ENCODE measurements at regions not wholly inside any gene's neighbourhood (a gene's known extent, or its start where the extent isn't known, plus 50 kb on each side); places are given as distances from the start of the nearest gene placed in this dataset.
A peak's percentile ranks its signal among the peaks of the same experiment; 100 is the strongest.

- no peak overlapping the region for H3K4me3 ChIP-seq
- no peaks in the 10 kb centered on the region for H3K36me3 ChIP-seq
- H3K27me3 ChIP-seq, result no peaks in the 10 kb centered on the region
- H3K4me1 ChIP-seq, result 0 out of 2 replicates have a peak, but pooled peaks cover 5% of the 10 kb centered on the region
- H3K9me3 ChIP-seq (replicated peaks), result no peaks in the 10 kb centered on the region
- peak; percentile 30 to 60 for DNase-seq
- no peak overlapping the region for H3K27ac ChIP-seq
Observed at GRCh38 chr11:116473206-116473769, 299.5 kb downstream of the BUD13 start.

GRCh38 chr11:116472651-116473050 lies 300.1 kb downstream of the BUD13 start:
- DNase-seq, result no peak
- Histone ChIP-seq H3K27me3 (no peaks in the 10 kb centered on the region), H3K9me3 (replicated peaks) (no peaks in the 10 kb centered on the region), H3K36me3 (no peaks in the 10 kb centered on the region), H3K4me3 (no peak overlapping the region), H3K4me1 (0 out of 2 replicates have a peak, but pooled peaks cover 5% of the 10 kb centered on the region), H3K27ac (0 out of 2 replicates have a peak overlapping the region, but pooled peaks have one; percentile 2)

- H3K9me3 ChIP-seq (replicated peaks), result no peaks in the 10 kb centered on the region
- H3K4me3 ChIP-seq, result no peak overlapping the region
- H3K4me1 ChIP-seq, result 0 out of 2 replicates have a peak, but pooled peaks cover 5% of the 10 kb centered on the region
- H3K27me3 ChIP-seq, result no peaks in the 10 kb centered on the region
- no peaks in the 10 kb centered on the region for H3K36me3 ChIP-seq
- no peak for DNase-seq
- H3K27ac ChIP-seq, result no peak overlapping the region
Observed at GRCh38 chr11:116471608-116472256, 301.1 kb downstream of the BUD13 start.

- Histone ChIP-seq H3K9me3 (replicated peaks) (no peaks in the 10 kb centered on the region), H3K27ac (no peak overlapping the region), H3K4me3 (no peak overlapping the region), H3K4me1 (0 out of 2 replicates have a peak, but pooled peaks cover 5% of the 10 kb centered on the region), H3K36me3 (no peaks in the 10 kb centered on the region), H3K27me3 (no peaks in the 10 kb centered on the region)
- no peak for DNase-seq
Observed at GRCh38 chr11:116468699-116469098, 304.1 kb downstream of the BUD13 start.

GRCh38 chr11:116467823-116468222 lies 305.0 kb downstream of the BUD13 start:
- DNase-seq, result no peak
- no peak overlapping the region for H3K27ac ChIP-seq
- H3K9me3 ChIP-seq (replicated peaks), result no peaks in the 10 kb centered on the region
- 0 out of 2 replicates have a peak, but pooled peaks cover 3% of the 10 kb centered on the region for H3K4me1 ChIP-seq
- H3K4me3 ChIP-seq, result no peak overlapping the region
- H3K27me3 ChIP-seq, result no peaks in the 10 kb centered on the region
- H3K36me3 ChIP-seq, result no peaks in the 10 kb centered on the region

- DNase-seq, result no peak
- H3K36me3 ChIP-seq, result no peaks in the 10 kb centered on the region
- no peaks in the 10 kb centered on the region for H3K9me3 ChIP-seq (replicated peaks)
- H3K27me3 ChIP-seq, result no peaks in the 10 kb centered on the region
- no peak overlapping the region for H3K4me3 ChIP-seq
- H3K4me1 ChIP-seq, result 0 out of 2 replicates have a peak, but pooled peaks cover 3% of the 10 kb centered on the region
- H3K27ac ChIP-seq, result no peak overlapping the region
Observed at GRCh38 chr11:116466801-116467200, 306.0 kb downstream of the BUD13 start.

GRCh38 chr11:116466191-116466590 lies 306.6 kb downstream of the BUD13 start:
- H3K9me3 ChIP-seq (replicated peaks), result no peaks in the 10 kb centered on the region
- no peak overlapping the region for H3K4me3 ChIP-seq
- DNase-seq, result no peak
- no peak overlapping the region for H3K27ac ChIP-seq
- H3K36me3 ChIP-seq, result no peaks in the 10 kb centered on the region
- H3K27me3 ChIP-seq, result no peaks in the 10 kb centered on the region
- H3K4me1 ChIP-seq, result 0 out of 2 replicates have a peak, but pooled peaks cover under 1% of the 10 kb centered on the region

GRCh38 chr11:116465056-116465455 lies 307.7 kb downstream of the BUD13 start:
- Histone ChIP-seq H3K27ac (no peak overlapping the region), H3K4me3 (no peak overlapping the region), H3K9me3 (replicated peaks) (no peaks in the 10 kb centered on the region), H3K4me1 (no peaks in the 10 kb centered on the region), H3K36me3 (no peaks in the 10 kb centered on the region), H3K27me3 (no peaks in the 10 kb centered on the region)
- DNase-seq, result no peak

- H3K27ac ChIP-seq, result no peak overlapping the region
- no peak overlapping the region for H3K4me3 ChIP-seq
- no peaks in the 10 kb centered on the region for H3K27me3 ChIP-seq
- DNase-seq, result peak; percentile 6 to 8
- no peaks in the 10 kb centered on the region for H3K36me3 ChIP-seq
- no peaks in the 10 kb centered on the region for H3K9me3 ChIP-seq (replicated peaks)
- no peaks in the 10 kb centered on the region for H3K4me1 ChIP-seq
Observed at GRCh38 chr11:116461789-116462188, 311.0 kb downstream of the BUD13 start.

- no peak overlapping the region for H3K4me3 ChIP-seq
- no peaks in the 10 kb centered on the region for H3K4me1 ChIP-seq
- H3K36me3 ChIP-seq, result no peaks in the 10 kb centered on the region
- no peak overlapping the region for H3K27ac ChIP-seq
- H3K9me3 ChIP-seq (replicated peaks), result no peaks in the 10 kb centered on the region
- H3K27me3 ChIP-seq, result no peaks in the 10 kb centered on the region
- no peak for DNase-seq
Observed at GRCh38 chr11:116460156-116460920, 312.4 kb downstream of the BUD13 start.

- Histone ChIP-seq H3K9me3 (replicated peaks) (no peaks in the 10 kb centered on the region), H3K4me1 (no peaks in the 10 kb centered on the region), H3K27me3 (no peaks in the 10 kb centered on the region), H3K4me3 (no peak overlapping the region), H3K27ac (no peak overlapping the region), H3K36me3 (no peaks in the 10 kb centered on the region)
- no peak for DNase-seq
Observed at GRCh38 chr11:116459185-116460045, 313.4 kb downstream of the BUD13 start.

GRCh38 chr11:116458546-116458945 lies 314.2 kb downstream of the BUD13 start:
- DNase-seq, result no peak
- Histone ChIP-seq H3K9me3 (replicated peaks) (no peaks in the 10 kb centered on the region), H3K27ac (no peak overlapping the region), H3K36me3 (no peaks in the 10 kb centered on the region), H3K4me3 (no peak overlapping the region), H3K27me3 (no peaks in the 10 kb centered on the region), H3K4me1 (no peaks in the 10 kb centered on the region)

- no peaks in the 10 kb centered on the region for H3K27me3 ChIP-seq
- H3K27ac ChIP-seq, result no peak overlapping the region
- H3K4me3 ChIP-seq, result no peak overlapping the region
- DNase-seq, result no peak
- H3K4me1 ChIP-seq, result no peaks in the 10 kb centered on the region
- no peaks in the 10 kb centered on the region for H3K36me3 ChIP-seq
- no peaks in the 10 kb centered on the region for H3K9me3 ChIP-seq (replicated peaks)
Observed at GRCh38 chr11:116457336-116458007, 315.3 kb downstream of the BUD13 start.

GRCh38 chr11:116454951-116455350 lies 317.8 kb downstream of the BUD13 start:
- H3K4me1 ChIP-seq, result no peaks in the 10 kb centered on the region
- no peak overlapping the region for H3K27ac ChIP-seq
- no peaks in the 10 kb centered on the region for H3K36me3 ChIP-seq

More at GRCh38 chr11:116454951-116455350, 317.8 kb downstream of the BUD13 start:
- Histone ChIP-seq H3K27me3 (no peaks in the 10 kb centered on the region), H3K4me3 (no peak overlapping the region), H3K9me3 (replicated peaks) (no peaks in the 10 kb centered on the region)
- DNase-seq, result no peak

All from SJCRH30 (cell line).